ENCODE measurements at regions not wholly inside any gene's neighbourhood (a gene's known extent, or its start where the extent isn't known, plus 50 kb on each side); places are given as distances from the start of the nearest gene placed in this dataset.

GRCh38 chr4:179472164-179472563, 2029.9 kb upstream of the AGA start:
- TF ChIP-seq, protein P1, sequence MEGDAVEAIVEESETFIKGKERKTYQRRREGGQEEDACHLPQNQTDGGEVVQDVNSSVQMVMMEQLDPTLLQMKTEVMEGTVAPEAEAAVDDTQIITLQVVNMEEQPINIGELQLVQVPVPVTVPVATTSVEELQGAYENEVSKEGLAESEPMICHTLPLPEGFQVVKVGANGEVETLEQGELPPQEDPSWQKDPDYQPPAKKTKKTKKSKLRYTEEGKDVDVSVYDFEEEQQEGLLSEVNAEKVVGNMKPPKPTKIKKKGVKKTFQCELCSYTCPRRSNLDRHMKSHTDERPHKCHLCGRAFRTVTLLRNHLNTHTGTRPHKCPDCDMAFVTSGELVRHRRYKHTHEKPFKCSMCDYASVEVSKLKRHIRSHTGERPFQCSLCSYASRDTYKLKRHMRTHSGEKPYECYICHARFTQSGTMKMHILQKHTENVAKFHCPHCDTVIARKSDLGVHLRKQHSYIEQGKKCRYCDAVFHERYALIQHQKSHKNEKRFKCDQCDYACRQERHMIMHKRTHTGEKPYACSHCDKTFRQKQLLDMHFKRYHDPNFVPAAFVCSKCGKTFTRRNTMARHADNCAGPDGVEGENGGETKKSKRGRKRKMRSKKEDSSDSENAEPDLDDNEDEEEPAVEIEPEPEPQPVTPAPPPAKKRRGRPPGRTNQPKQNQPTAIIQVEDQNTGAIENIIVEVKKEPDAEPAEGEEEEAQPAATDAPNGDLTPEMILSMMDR (IDR thresholded peaks at IDR 0.05), result no peak
- TF ChIP-seq POLR2A (IDR thresholded peaks at IDR 0.05), result no peak
